Common myeloid progenitor, CD34-positive (primary cell): ENCODE measurements at regions not wholly inside any gene's neighbourhood (a gene's known extent, or its start where the extent isn't known, plus 50 kb on each side); places are given as distances from the start of the nearest gene placed in this dataset.

ENCODE experiments used
- CTCF ChIA-PET: fragments of 350-600 bp; sonication (Branson Sonifier 250); formaldehyde crosslinking; loops from one replicate; lab custom pipeline; 2021; ENCODE audit warnings: antibody characterized with exemption; lab: Charles Lee
- POLR2A ChIA-PET: fragments of 350-600 bp; sonication (Branson Sonifier 250); formaldehyde crosslinking; loops from one replicate; lab custom pipeline; 2021; ENCODE audit warnings: antibody characterized with exemption; lab: Charles Lee
- DNase-seq, 3 donors: peaks; one replicate each; pipeline versions ENCODE4 v3.0.0 to v3.0.0-alpha.2; 2013
- H3K27ac ChIP-seq, 2 experiments: 1 replicate in 1 of 2; 2 replicates in 1 of 2; pipeline ENCODE4 v1.7.0; 2013; ENCODE audit warnings: inconsistent platforms in 2 of 2, low read length in 2 of 2, mild to moderate bottlenecking in 2 of 2, low read depth in 1 of 2, moderate library complexity in 1 of 2; ENCODE audit not compliant: severe bottlenecking in 2 of 2, insufficient read depth in 1 of 2, poor library complexity in 1 of 2
- H3K27me3 ChIP-seq, 5 experiments: replicated peaks in 2 of 5; 1 replicate in 3 of 5; 2 replicates in 2 of 5; pipeline versions ENCODE4 v1.6.1 to v1.7.0; 2013; ENCODE audit warnings: low read length in 4 of 5, mild to moderate bottlenecking in 2 of 5, moderate library complexity in 2 of 5, inconsistent platforms in 1 of 5; ENCODE audit not compliant: insufficient read depth in 5 of 5, control insufficient read depth in 4 of 5
- H3K36me3 ChIP-seq, 4 experiments: 1 replicate in 2 of 4; 2 replicates in 2 of 4; pipeline versions ENCODE4 v1.6.1 to v1.7.0; 2013; ENCODE audit warnings: low read length in 3 of 4, control low read depth in 1 of 4, mild to moderate bottlenecking in 1 of 4; ENCODE audit not compliant: control insufficient read depth in 4 of 4, insufficient read depth in 4 of 4
- H3K4me1 ChIP-seq, 4 experiments: 1 replicate in 3 of 4; 2 replicates in 1 of 4; pipeline versions ENCODE4 v1.6.1 to v1.7.1; 2013; ENCODE audit warnings: low read length in 3 of 4, mild to moderate bottlenecking in 3 of 4, control low read depth in 1 of 4, inconsistent platforms in 1 of 4, moderate library complexity in 1 of 4; ENCODE audit not compliant: control insufficient read depth in 4 of 4, insufficient read depth in 4 of 4; ENCODE audit errors: control extremely low read depth in 1 of 4
- H3K4me3 ChIP-seq, 7 experiments: 1 replicate in 4 of 7; 2 replicates in 3 of 7; pipeline versions ENCODE4 v1.5.1 to v1.7.0; 2013; ENCODE audit warnings: mild to moderate bottlenecking in 7 of 7, low read length in 6 of 7, moderate library complexity in 6 of 7, inconsistent platforms in 2 of 7, low read depth in 2 of 7, control low read depth in 1 of 7; ENCODE audit not compliant: insufficient read depth in 4 of 7, control insufficient read depth in 1 of 7; ENCODE audit errors: extremely low read depth in 1 of 7
- H3K9me3 ChIP-seq, 5 experiments: 1 replicate in 4 of 5; 2 replicates in 1 of 5; pipeline versions ENCODE4 v1.6.1 to v1.7.1; 2013; ENCODE audit warnings: low read length in 4 of 5, mild to moderate bottlenecking in 2 of 5, inconsistent platforms in 1 of 5, low read depth in 1 of 5, moderate library complexity in 1 of 5; ENCODE audit not compliant: control insufficient read depth in 4 of 5, insufficient read depth in 2 of 5; ENCODE audit errors: control extremely low read depth in 1 of 5
- WGBS: methylation state at CpG from one replicate; pipeline ENCODE4 v1.1.5; 2013; ENCODE audit not compliant: insufficient coverage; 5-methylcytosine and 5-hydroxymethylcytosine counted together

DNA sequence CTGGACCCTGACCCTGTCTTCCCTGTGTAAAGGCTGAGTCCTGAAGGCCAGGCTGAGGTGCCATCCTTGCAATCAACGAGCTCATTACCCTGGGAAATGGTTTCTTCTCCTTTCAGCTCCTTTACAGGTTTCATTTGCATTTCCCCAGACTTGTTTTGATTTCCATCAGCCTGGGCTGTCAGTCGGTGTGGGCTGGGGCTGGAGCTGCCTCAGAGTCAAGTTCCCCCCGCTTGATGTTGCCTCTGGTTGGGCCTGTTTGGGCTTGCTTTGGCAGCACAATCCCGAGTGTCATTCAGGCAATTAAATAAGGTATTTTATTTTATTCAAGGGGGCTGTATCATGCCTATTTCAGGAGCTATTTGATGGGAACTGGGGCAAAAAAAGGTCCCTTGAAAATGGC lies 424.9 kb downstream of the INSC start:
- H3K27me3 ChIP-seq: no peaks in the 10 kb centered on the region
- WGBS: 62% methylated on average over 4 of the region's 4 CpGs
- no peaks in the 10 kb centered on the region for H3K9me3 ChIP-seq
- CTCF ChIA-PET: no interaction called here
- DNase-seq: no peak
- no peaks in the 10 kb centered on the region for H3K36me3 ChIP-seq
- no peak overlapping the region for H3K27ac ChIP-seq
- H3K4me1 ChIP-seq: no peaks in the 10 kb centered on the region
- no peak overlapping the region for H3K4me3 ChIP-seq
- POLR2A ChIA-PET: no interaction called here

DNA sequence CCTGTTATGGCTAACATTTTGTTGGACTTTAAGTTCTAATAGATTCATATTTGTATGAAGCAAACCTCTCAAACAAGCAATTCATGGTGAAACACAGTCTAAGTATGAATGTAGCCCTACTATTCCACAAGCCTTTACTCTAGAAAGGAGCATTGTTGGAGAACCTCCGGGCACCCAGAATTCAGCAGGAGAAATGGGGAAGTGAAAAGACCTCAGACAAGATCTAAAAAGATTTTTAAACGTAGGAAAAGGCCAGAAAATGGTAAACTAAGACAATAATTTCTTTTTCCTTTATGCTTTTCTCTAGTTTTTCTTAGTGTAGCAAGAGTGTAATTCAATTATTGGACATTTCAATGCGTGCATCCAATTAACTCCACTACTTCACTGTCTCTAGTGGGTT lies 426.4 kb downstream of the INSC start:
- Histone ChIP-seq H3K27ac (no peak overlapping the region), H3K36me3 (no peaks in the 10 kb centered on the region), H3K4me1 (no peaks in the 10 kb centered on the region), H3K27me3 (no peaks in the 10 kb centered on the region), H3K9me3 (no peaks in the 10 kb centered on the region), H3K4me3 (no peak overlapping the region)
- POLR2A ChIA-PET: no interaction called here
- 67% methylated on average over 1 of the region's 3 CpGs for WGBS
- DNase-seq: no peak
- CTCF ChIA-PET: no interaction called here

DNA sequence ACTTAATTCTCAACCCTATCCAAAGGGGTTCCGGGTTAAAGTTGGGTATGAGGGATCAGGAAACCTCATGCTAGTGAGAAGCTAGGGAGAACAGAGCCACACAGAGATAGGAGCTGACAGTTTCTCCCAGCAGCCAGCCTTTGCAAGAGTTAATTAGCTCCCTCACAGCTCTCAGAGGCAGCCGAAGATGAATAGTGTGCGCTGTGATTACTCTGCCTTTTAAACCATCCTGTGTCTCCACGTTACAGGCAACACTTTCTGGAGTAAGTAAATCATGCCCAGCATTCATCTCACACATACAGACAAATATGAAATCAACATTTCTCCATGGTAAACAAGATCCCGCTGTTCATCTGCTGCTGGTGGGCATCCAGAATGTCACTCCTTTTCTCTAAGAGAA lies 429.6 kb downstream of the INSC start:
- Histone ChIP-seq H3K4me3 (no peak overlapping the region), H3K9me3 (no peaks in the 10 kb centered on the region), H3K36me3 (no peaks in the 10 kb centered on the region), H3K4me1 (no peaks in the 10 kb centered on the region), H3K27ac (no peak overlapping the region), H3K27me3 (no peaks in the 10 kb centered on the region)
- WGBS: 89% methylated on average over 5 of the region's 5 CpGs
- ChIA-PET CTCF (no interaction called here), POLR2A (no interaction called here)
- no peak for DNase-seq

DNA sequence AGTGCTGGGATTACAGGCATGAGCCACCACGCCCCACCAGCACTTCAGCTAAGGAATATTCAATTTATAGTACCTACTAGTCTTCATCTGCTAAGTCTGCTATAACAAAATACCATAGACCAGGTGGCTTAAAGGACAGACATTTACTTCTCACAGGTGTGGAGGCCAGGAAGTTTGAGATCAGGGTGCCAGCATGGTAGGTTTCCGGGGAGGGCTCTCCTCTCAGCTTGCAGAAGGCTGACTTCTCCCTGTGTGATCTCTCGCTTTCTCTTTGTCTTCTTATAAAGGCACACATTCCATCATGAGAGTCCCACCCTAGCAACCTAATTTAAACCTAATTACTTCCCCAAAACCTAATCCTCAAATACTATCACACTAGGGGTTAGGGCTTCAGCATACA lies 433.0 kb downstream of the INSC start:
- H3K36me3 ChIP-seq: no peaks in the 10 kb centered on the region
- H3K4me3 ChIP-seq: no peak overlapping the region
- DNase-seq: no peak
- no peaks in the 10 kb centered on the region for H3K9me3 ChIP-seq
- 82% methylated on average over 2 of the region's 3 CpGs for WGBS
- H3K27me3 ChIP-seq: peaks cover 0 to under 1% (median 0%) of the 10 kb centered on the region in 5 experiments
- no peak overlapping the region for H3K27ac ChIP-seq
- no peaks in the 10 kb centered on the region for H3K4me1 ChIP-seq
- CTCF ChIA-PET: no interaction called here
- POLR2A ChIA-PET: no interaction called here

DNA sequence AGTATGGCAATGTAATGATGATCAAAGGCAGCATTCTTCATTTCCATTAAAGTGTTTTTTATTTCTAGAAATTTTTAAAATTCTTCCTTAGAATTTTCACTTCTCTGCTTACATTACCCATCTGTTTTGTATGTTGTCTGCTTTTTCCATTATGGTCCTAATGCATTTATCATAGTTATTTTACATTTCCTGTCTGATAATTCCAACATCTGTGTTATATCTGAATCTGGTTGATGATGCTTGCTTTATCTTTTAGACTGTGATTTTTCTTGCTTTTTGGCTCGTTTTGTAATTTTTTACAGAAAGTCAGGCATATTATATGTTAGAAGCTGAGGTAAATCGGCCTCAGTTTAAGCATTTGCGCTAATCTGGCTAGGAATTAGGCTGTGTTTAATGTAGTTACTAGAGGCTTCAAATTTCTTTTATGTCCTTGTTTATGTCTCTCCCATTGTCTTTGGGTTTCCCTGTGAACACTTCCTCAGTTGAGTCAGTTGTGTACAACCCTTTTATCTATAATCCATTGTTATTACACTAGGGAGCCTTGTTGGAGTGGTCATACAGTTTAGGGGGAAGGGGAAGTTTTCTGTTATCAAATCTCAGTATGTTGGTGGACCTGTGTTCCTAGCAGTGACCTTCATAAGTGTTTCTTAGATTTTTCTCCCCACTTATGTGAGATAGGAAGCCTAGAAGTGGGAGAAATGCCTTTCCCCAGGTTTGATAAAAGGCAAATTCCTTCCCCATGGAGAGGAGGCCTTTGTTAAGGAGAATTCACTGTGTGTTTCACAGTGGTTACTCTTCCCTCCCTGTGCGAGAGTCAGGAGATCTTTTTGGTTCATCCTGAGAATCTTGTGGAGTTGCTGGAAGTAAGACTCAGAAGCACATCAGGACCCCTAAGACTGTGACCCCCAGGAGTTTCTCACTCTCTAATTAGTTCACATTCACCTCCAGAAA lies 437.5 kb downstream of the INSC start:
- no peak overlapping the region for H3K4me3 ChIP-seq
- H3K27ac ChIP-seq: no peak overlapping the region
- DNase-seq: no peak
- POLR2A ChIA-PET: no interaction called here
- no peaks in the 10 kb centered on the region for H3K36me3 ChIP-seq
- no peaks in the 10 kb centered on the region for H3K9me3 ChIP-seq
- no peaks in the 10 kb centered on the region for H3K4me1 ChIP-seq
- peaks cover 0 to 2% (median 0%) of the 10 kb centered on the region in 5 experiments for H3K27me3 ChIP-seq
- CTCF ChIA-PET: no interaction called here
- WGBS: no CpG with 5 or more reads among the region's 4 CpGs

DNA sequence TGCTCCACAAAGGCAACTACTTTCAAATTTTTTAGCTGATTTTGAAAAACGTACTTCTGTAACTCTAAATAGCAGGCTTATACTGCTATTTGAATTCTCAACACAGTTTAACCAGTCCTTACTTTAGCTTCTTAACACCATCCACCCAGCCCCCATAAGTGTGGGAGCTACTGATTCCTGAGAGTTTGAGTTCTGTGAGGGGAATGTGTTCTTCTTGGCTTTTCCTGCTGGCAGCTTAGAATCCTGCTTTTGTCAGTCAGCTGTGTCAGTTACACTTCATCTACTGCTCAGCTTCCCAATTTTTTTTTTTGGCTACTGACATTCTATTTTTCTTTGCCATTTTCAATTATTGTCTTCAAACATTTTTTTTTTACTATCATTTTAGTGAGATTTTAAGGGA lies 440.4 kb downstream of the INSC start:
- POLR2A ChIA-PET: no interaction called here
- no peak for DNase-seq
- no peak overlapping the region for H3K4me3 ChIP-seq
- H3K36me3 ChIP-seq: no peaks in the 10 kb centered on the region
- peaks cover 0 to 2% (median 0%) of the 10 kb centered on the region in 5 experiments for H3K27me3 ChIP-seq
- no CpG with 5 or more reads among the region's 1 CpG for WGBS
- H3K4me1 ChIP-seq: no peaks in the 10 kb centered on the region
- no peak overlapping the region for H3K27ac ChIP-seq
- H3K9me3 ChIP-seq: no peaks in the 10 kb centered on the region
- CTCF ChIA-PET: interaction anchor here (0.7 kb wide), 1 partner anchor 41 kb away, joined by 3 read pairs; no protein-coding TSS in a partner anchor

DNA sequence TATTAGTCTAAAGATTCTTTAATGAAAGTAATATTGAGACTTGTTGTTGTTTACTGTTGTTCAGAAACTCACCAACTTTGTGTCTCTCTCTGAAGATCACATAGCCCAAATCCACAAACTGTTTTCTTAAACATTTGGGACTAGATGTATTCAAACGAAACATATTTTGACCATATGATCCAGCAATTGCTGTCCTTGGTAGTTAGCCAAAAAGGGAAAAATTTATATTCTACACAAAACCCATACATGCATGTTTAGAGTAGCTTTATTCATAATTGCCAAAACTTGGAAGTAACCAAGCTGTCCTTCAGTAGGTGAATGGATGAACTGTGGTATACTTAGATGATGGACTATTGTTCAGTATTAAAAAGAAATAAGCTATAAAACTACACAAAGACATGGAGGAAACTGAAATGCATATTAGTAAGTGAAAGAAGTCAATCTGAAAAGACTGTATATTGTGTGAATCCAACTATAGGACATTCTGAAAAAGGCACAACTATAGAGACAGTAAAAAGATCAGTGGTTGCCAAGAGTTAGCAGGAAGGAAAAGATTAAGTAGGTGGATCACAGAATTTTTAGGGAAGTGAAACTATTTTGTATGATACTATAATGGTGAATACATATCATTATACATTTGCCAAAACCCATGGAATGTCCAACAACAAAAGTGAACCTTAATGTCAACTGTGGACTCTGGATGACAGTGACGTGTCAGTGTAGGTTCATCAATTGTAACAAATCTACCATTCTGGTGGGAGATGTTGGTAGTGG lies 442.9 kb downstream of the INSC start:
- 100% methylated on average over 1 of the region's 2 CpGs for WGBS
- CTCF ChIA-PET: no interaction called here
- POLR2A ChIA-PET: interaction anchor here (0.7 kb wide), 1 partner anchor 30 kb away, joined by 4 read pairs; no protein-coding TSS in a partner anchor

More for the DNA sequence above, 442.9 kb downstream of the INSC start:
- DNase-seq: no peak
- Histone ChIP-seq H3K9me3 (no peaks in the 10 kb centered on the region), H3K27ac (no peak overlapping the region), H3K36me3 (no peaks in the 10 kb centered on the region), H3K4me1 (no peaks in the 10 kb centered on the region), H3K27me3 (peaks cover 0 to 2% (median 0%) of the 10 kb centered on the region in 5 experiments), H3K4me3 (no peak overlapping the region)
